ENCODE measurements at regions not wholly inside any gene's neighbourhood (a gene's known extent, or its start where the extent isn't known, plus 50 kb on each side); places are given as distances from the start of the nearest gene placed in this dataset.
"Not testable (repeated sequence)": the region's sequence is repeated elsewhere in the genome, so short reads cannot be mapped to it uniquely, and the experiment has no call there.

DNA sequence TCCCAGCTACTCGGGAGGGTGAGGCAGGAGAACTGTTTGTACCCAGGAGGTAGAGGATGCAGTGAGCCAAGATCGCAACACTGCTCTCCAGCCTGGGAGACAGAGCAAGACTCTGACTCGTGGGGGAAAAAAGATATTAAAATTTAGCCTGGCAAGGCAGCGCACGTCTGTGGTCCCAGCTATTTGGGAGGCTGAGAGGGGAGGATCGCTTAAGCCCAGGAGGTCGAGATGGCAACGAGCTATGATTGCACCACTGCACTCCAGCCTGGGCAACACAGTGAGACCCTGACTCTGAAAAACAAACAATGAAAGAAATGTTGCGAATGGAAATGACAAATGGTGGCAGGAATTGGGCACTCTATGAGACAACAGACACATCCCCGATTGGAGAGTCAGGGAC lies 137.2 kb upstream of the C1QTNF3 start:
- peaks cover 16% of the 10 kb centered on the region for H3K36me3 Mint-ChIP-seq (ENCODE audit: low read depth)
- not testable (repeated sequence) for H3K9me3 Mint-ChIP-seq

DNA sequence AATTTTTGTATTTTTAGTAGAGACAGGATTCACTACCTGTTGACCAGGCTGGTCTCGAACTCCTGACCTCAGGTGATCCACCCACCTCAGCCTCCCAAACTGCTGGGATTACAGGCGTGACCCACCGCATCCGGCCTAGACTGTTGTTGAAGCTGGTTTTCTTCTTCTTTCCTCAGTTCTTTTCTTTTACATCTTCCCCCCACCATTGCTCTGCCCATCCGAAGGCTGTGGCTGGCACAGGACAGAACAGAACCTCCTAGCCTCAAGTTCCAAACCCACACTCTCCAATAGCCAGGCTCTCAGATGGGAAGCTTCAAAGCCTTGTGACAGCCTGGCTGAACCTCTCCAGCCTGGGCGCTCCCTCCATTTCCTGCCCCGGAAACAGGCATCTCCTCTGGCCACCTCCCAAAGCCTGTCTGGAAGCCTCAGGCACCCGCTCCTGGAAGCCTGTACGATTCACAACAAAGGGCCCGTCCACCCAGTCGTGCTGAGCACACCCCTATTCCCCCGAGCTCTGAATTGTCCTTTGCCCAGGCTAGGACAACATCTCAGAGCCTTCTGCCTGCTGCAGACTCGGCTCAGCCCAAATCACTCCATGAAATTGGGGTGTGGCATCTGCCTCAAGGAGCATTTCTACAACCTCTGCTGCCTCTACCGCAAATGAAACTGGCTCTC lies 138.1 kb upstream of the C1QTNF3 start:
- H3K36me3 Mint-ChIP-seq (ENCODE audit: low read depth), result peaks cover 11% of the 10 kb centered on the region
- not testable (repeated sequence) for DNase-seq (ENCODE audit: low read depth, low spot score); H3K4me1 Mint-ChIP-seq; H3K4me3 Mint-ChIP-seq; H3K27ac Mint-ChIP-seq (ENCODE audit: unreplicated experiment); H3K27me3 Mint-ChIP-seq (ENCODE audit: low read depth); H3K9me3 Mint-ChIP-seq

More for the DNA sequence above, 137.2 kb upstream of the C1QTNF3 start:
- not testable (repeated sequence) for DNase-seq (ENCODE audit: low read depth, low spot score); H3K4me3 Mint-ChIP-seq; H3K27ac Mint-ChIP-seq (ENCODE audit: unreplicated experiment); H3K27me3 Mint-ChIP-seq (ENCODE audit: low read depth); H3K4me1 Mint-ChIP-seq

DNA sequence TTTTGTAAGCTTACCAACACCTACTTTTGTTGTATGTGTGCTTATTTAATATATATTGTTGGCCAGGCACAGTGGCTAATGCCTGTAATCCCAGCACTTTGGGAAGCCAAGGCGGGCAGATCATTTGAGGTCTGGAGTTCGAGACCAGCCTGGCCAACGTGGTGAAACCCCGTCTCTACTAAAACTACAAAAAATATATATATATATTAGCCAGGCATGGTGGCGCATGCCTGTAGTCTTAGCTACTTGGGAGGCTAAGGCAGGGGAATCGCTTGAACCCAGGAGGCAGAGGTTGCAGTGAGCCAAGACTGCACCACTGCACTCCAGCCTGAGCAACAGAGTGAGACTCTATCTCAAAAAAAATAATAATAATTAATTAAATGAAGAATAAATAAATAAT lies 142.0 kb upstream of the C1QTNF3 start:
- H3K4me3 Mint-ChIP-seq; H3K27ac Mint-ChIP-seq (ENCODE audit: unreplicated experiment); H3K9me3 Mint-ChIP-seq; DNase-seq (ENCODE audit: low read depth, low spot score); H3K27me3 Mint-ChIP-seq (ENCODE audit: low read depth); H3K4me1 Mint-ChIP-seq: not testable (repeated sequence)
- H3K36me3 Mint-ChIP-seq (ENCODE audit: low read depth), result peaks cover 17% of the 10 kb centered on the region

DNA sequence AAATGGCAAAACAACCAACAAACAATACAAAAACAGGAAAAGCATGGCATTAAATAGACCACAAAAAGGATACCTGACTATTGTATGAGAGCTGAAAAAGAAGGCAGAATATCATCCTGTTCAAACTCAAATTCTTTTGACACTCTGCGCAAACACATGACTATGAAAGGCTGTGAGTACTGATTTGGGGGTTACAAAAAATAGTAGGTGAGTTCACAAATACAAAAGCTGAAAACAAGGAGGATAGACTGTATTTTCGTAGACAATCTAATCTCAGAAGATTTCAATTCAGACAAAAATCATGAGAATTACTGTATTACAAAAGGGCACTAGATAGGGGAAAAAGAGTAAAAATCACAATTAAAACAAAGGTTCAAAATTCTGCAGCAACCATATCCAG lies 142.6 kb upstream of the C1QTNF3 start:
- not testable (repeated sequence) for DNase-seq (ENCODE audit: low read depth, low spot score); H3K27ac Mint-ChIP-seq (ENCODE audit: unreplicated experiment); H3K4me3 Mint-ChIP-seq; H3K27me3 Mint-ChIP-seq (ENCODE audit: low read depth); H3K9me3 Mint-ChIP-seq; H3K4me1 Mint-ChIP-seq
- peaks cover 16% of the 10 kb centered on the region for H3K36me3 Mint-ChIP-seq (ENCODE audit: low read depth)

DNA sequence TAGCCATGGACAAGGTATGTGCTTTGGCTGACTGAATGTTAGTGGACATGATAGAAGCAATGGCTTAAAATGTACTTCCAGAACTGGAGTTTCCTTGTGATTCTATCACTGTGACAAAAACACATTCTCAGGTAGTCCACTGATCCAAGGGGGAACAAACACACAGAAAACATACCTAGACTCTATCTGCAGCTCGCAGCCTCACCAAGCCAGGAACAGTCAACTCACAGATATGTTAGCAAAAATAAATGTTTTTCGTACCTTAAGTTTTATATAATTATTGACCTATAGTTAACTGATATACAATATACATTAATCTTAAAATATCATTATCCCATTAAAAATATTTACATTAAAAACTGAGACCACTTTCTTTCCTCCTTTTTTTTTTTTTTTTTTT lies 143.1 kb upstream of the C1QTNF3 start:
- peaks cover 18% of the 10 kb centered on the region for H3K36me3 Mint-ChIP-seq (ENCODE audit: low read depth)
- H3K9me3 Mint-ChIP-seq; DNase-seq (ENCODE audit: low read depth, low spot score); H3K4me1 Mint-ChIP-seq; H3K4me3 Mint-ChIP-seq; H3K27ac Mint-ChIP-seq (ENCODE audit: unreplicated experiment); H3K27me3 Mint-ChIP-seq (ENCODE audit: low read depth): not testable (repeated sequence)

DNA sequence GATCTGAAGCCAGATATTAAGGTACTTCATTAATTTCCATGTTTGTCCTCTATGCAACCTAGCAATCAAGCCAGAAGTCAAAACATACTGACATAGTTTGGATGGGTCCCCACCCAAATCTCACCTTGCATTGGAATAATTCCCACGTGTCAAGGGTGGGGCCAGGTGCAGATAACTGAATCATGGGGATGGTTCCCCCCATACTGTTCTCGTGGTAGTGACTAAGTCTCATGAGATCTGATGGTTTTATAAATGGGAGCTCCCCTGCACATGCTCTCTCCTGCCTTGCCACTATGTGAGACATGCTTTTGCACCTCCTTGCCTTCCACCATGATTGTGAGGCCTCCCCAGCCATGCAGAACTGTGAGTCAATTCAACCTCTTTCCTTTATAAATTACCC lies 143.9 kb upstream of the C1QTNF3 start:
- H3K27me3 Mint-ChIP-seq (ENCODE audit: low read depth), result not testable (repeated sequence)

DNA sequence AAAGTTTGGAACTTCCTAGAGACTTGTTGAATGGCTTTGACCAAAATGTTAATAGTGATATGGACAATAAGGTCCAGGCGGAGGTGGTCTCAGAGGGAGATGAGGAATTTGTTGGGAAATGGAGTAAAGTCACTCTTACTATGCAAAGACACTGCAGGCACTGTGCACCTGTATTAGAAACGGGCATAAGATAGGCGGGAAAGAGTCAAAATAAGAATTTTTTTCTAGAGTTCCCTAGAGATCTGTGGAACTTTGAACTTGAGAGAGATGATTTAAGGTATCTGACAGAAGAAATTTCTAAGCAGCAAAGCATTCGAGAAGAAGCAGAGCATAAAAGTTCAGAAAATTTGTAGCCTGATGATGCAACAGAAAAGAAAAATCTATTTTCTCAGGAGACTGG lies 144.4 kb upstream of the C1QTNF3 start:
- peaks cover 16% of the 10 kb centered on the region for H3K4me1 Mint-ChIP-seq
- not testable (repeated sequence) for H3K27ac Mint-ChIP-seq (ENCODE audit: unreplicated experiment); DNase-seq (ENCODE audit: low read depth, low spot score); H3K4me3 Mint-ChIP-seq; H3K9me3 Mint-ChIP-seq; H3K27me3 Mint-ChIP-seq (ENCODE audit: low read depth)
- peaks cover 27% of the 10 kb centered on the region for H3K36me3 Mint-ChIP-seq (ENCODE audit: low read depth)

More for the DNA sequence above, 143.9 kb upstream of the C1QTNF3 start:
- DNase-seq (ENCODE audit: low read depth, low spot score); H3K27ac Mint-ChIP-seq (ENCODE audit: unreplicated experiment); H3K9me3 Mint-ChIP-seq; H3K4me3 Mint-ChIP-seq: not testable (repeated sequence)
- peaks cover 10% of the 10 kb centered on the region for H3K4me1 Mint-ChIP-seq
- H3K36me3 Mint-ChIP-seq (ENCODE audit: low read depth), result peaks cover 24% of the 10 kb centered on the region

DNA sequence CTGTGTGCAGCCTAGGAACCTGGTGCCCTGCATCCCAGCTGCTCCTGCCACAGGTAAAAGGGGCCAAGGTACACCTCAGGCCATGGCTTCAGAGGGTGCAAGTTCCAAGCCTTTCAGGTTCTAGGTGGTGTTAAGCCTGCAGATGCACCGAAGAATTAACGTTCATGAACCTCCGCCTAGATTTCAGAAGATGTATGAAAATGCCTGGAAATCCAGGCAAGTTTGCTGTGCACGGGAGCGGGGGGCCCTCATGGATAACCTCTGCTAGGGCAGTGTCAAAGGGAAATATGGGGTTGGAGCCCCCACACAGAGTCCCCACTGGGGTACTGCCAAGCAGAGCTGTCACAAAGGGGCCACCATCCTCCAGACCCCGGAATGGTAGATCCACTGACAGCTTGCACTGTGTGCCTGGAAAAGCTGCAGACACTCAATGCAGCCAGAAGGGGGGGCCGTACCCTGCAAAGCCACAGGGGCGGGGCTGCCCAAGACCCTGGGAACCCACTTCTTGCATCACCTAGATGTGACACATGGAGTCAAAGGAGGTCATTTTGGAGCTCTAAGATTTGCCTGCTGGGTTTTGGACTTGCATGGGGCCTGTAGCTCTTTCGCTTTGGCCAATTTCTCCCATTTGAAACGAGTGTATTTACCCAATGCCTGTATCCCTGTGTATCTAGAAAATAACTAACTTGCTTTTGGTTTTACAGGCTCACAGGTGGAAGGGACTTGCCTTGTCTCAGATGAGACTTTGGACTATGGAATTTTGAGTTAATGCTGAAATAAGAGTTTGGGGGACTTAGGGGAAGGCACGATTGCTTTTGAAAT lies 145.2 kb upstream of the C1QTNF3 start:
- not testable (repeated sequence) for H3K9me3 Mint-ChIP-seq; H3K27ac Mint-ChIP-seq (ENCODE audit: unreplicated experiment); H3K27me3 Mint-ChIP-seq (ENCODE audit: low read depth); H3K4me3 Mint-ChIP-seq
- peaks cover 30% of the 10 kb centered on the region for H3K36me3 Mint-ChIP-seq (ENCODE audit: low read depth)
- H3K4me1 Mint-ChIP-seq, result peaks cover 21% of the 10 kb centered on the region
- peak; percentile 78 for DNase-seq (ENCODE audit: low read depth, low spot score)
- TF ChIP-seq, protein P1, sequence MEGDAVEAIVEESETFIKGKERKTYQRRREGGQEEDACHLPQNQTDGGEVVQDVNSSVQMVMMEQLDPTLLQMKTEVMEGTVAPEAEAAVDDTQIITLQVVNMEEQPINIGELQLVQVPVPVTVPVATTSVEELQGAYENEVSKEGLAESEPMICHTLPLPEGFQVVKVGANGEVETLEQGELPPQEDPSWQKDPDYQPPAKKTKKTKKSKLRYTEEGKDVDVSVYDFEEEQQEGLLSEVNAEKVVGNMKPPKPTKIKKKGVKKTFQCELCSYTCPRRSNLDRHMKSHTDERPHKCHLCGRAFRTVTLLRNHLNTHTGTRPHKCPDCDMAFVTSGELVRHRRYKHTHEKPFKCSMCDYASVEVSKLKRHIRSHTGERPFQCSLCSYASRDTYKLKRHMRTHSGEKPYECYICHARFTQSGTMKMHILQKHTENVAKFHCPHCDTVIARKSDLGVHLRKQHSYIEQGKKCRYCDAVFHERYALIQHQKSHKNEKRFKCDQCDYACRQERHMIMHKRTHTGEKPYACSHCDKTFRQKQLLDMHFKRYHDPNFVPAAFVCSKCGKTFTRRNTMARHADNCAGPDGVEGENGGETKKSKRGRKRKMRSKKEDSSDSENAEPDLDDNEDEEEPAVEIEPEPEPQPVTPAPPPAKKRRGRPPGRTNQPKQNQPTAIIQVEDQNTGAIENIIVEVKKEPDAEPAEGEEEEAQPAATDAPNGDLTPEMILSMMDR (conservative IDR thresholded peaks at IDR 0.05), result peak; percentile 64

DNA sequence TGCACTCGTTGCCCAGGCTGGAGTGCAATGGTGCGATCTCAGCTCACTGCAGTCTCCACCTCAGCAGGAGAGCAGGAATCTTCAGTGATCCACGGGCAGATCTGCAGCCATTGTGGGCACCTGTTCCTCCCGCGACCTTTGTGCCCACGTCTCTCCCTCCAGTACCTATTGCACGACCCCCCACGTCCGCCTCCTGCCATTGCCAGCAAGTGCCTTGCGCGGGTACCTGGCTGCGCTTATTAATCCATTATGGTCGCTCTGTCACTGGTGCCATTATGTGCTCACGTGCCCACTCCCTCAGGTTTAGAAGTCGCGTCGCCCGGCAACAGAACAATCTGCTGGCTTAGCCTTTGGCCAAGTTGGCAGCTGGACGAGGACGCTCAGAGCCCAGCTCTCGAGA lies 146.2 kb upstream of the C1QTNF3 start:
- not testable (repeated sequence) for H3K27ac Mint-ChIP-seq (ENCODE audit: unreplicated experiment); H3K27me3 Mint-ChIP-seq (ENCODE audit: low read depth)
- peaks cover 30% of the 10 kb centered on the region for H3K36me3 Mint-ChIP-seq (ENCODE audit: low read depth)

DNA sequence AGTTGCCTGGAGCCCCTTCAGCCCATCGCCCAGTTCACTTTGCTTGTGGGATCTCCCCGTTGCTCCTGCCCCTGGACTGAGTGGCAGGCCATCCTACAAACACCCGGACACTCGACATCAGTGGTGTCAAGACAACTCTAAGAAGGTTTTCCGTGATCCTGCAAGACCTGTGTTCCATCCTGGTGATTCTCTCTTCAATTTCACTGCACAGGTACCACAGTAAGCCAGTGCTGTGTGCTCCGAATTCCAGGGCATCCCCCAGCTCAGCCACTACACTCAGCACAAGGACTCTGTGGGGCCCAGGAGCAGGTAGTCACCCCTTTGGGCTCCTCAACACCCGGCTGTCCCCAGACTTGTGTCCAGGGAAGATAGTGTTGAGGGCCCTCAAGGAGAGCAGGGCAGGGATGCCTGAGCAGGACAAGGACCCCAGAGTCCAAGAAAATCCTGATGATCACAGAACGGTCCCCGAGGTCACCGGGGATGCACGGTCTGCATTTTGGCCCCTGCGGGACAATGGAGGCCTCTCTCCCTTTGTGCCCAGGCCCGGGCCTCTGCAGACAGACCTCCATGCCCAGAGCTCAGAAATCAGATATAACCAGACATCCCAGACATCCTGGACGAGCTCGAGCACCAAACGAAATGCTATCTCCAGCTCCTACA lies 146.9 kb upstream of the C1QTNF3 start:
- Mint-ChIP-seq H3K27ac (ENCODE audit: unreplicated experiment) (peak overlapping the region; percentile 2), H3K4me1 (peaks cover 30% of the 10 kb centered on the region), H3K36me3 (ENCODE audit: low read depth) (peaks cover 30% of the 10 kb centered on the region)
- peak; percentile 16 for DNase-seq (ENCODE audit: low read depth, low spot score)
- not testable (repeated sequence) for H3K4me3 Mint-ChIP-seq; H3K9me3 Mint-ChIP-seq; H3K27me3 Mint-ChIP-seq (ENCODE audit: low read depth)

More for the DNA sequence above, 146.2 kb upstream of the C1QTNF3 start:
- H3K4me3 Mint-ChIP-seq, H3K9me3 Mint-ChIP-seq: not testable (repeated sequence)
- DNase-seq (ENCODE audit: low read depth, low spot score), result peak; percentile 18
- peaks cover 30% of the 10 kb centered on the region for H3K4me1 Mint-ChIP-seq

DNA sequence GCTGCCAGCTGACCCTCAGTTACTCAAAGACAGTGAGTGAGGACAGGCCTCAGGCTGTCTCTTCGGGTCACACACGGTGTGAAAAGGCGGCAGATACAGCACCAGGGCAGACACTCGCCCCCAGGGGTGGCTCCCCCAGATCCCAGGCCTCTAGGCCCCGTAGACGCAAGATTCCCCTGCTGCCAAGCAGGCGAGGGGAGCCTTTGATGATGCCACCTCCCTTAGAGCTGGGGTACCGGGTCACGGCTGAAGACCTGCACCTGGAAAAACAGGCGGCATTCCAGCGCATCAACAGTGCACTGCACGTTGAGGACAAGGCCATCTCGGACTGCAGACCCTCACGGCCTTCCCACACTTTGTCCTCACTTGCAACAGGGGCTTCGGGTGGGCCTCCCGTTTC lies 147.5 kb upstream of the C1QTNF3 start:
- Mint-ChIP-seq H3K36me3 (ENCODE audit: low read depth) (peaks cover 30% of the 10 kb centered on the region), H3K4me1 (peaks cover 30% of the 10 kb centered on the region)
- DNase-seq (ENCODE audit: low read depth, low spot score), result peak; percentile 26
- H3K4me3 Mint-ChIP-seq; H3K27ac Mint-ChIP-seq (ENCODE audit: unreplicated experiment); H3K9me3 Mint-ChIP-seq; H3K27me3 Mint-ChIP-seq (ENCODE audit: low read depth): not testable (repeated sequence)

DNA sequence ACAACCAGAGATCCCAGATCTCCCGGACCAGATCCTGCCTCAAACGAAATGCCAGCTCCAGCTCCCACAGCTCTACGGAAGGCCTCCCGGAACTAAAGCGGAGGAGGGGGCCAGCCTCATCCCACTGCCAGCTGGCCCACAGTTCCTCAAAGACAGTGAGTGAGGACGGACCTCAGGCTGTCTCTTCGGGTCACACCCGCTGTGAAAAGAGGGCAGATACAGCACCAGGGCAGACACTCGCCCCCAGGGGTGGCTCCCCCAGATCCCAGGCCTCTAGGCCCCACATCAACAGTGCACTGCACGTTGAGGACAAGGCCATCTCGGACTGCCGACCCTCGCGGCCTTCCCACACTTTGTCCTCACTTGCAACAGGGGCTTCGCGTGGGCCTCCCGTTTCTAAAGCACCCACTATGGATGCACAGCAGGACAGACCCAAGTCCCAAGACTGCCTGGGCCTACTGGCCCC lies 148.3 kb upstream of the C1QTNF3 start:
- Mint-ChIP-seq H3K4me3 (peak overlapping the region; percentile 7), H3K27ac (ENCODE audit: unreplicated experiment) (peak overlapping the region; percentile 60), H3K36me3 (ENCODE audit: low read depth) (peaks cover 31% of the 10 kb centered on the region), H3K4me1 (peaks cover 30% of the 10 kb centered on the region)
- DNase-seq (ENCODE audit: low read depth, low spot score), result peak; percentile 43
- not testable (repeated sequence) for H3K27me3 Mint-ChIP-seq (ENCODE audit: low read depth); H3K9me3 Mint-ChIP-seq

Data from neural crest cell (in vitro differentiated cells).